ENCODE measurements at regions not wholly inside any gene's neighbourhood (a gene's known extent, or its start where the extent isn't known, plus 50 kb on each side); places are given as distances from the start of the nearest gene placed in this dataset.

GRCh38 chr12:22893878-22894277, 268.9 kb downstream of the ETNK1 start:
- intact Hi-C loops (cut with DNase I): no loop called here
- DNase-seq: no peak

GRCh38 chr12:22899184-22899583, 274.2 kb downstream of the ETNK1 start:
- intact Hi-C loops (cut with DNase I): no loop called here
- DNase-seq: no peak

- no peak for DNase-seq
- intact Hi-C loops (cut with DNase I): no loop called here
Observed at GRCh38 chr12:22900401-22900800, 275.4 kb downstream of the ETNK1 start.

- intact Hi-C loops (cut with DNase I): no loop called here
- no peak for DNase-seq
Observed at GRCh38 chr12:22904485-22904884, 279.5 kb downstream of the ETNK1 start.

- no peak for DNase-seq
- intact Hi-C loops (cut with DNase I): no loop called here
Observed at GRCh38 chr12:22916241-22916640, 291.3 kb downstream of the ETNK1 start.

- no peak for DNase-seq
- intact Hi-C loops (cut with DNase I): no loop called here
Observed at GRCh38 chr12:22916815-22917214, 291.8 kb downstream of the ETNK1 start.

GRCh38 chr12:22919883-22920282, 294.9 kb downstream of the ETNK1 start:
- intact Hi-C loops (cut with DNase I): no loop called here
- DNase-seq: no peak

- intact Hi-C loops (cut with DNase I): no loop called here
- DNase-seq: no peak
Observed at GRCh38 chr12:22923768-22924167, 298.8 kb downstream of the ETNK1 start.

GRCh38 chr12:22924391-22924790, 299.4 kb downstream of the ETNK1 start:
- no peak for DNase-seq
- intact Hi-C loops (cut with DNase I): no loop called here

GRCh38 chr12:22925623-22926022, 300.7 kb downstream of the ETNK1 start:
- intact Hi-C loops (cut with DNase I): no loop called here

GRCh38 chr12:22932431-22932830, 307.5 kb downstream of the ETNK1 start:
- DNase-seq: no peak

More at GRCh38 chr12:22925623-22926022, 300.7 kb downstream of the ETNK1 start:
- DNase-seq: no peak

GRCh38 chr12:22935090-22935489, 310.1 kb downstream of the ETNK1 start:
- intact Hi-C loops (cut with DNase I): no loop called here
- peak in 1 of 10 donors; percentile 55 for DNase-seq

More at GRCh38 chr12:22932431-22932830, 307.5 kb downstream of the ETNK1 start:
- intact Hi-C loops (cut with DNase I): no loop called here

GRCh38 chr12:22935501-22935900, 310.5 kb downstream of the ETNK1 start:
- DNase-seq: no peak
- intact Hi-C loops (cut with DNase I): no loop called here

GRCh38 chr12:22938323-22938722, 313.4 kb downstream of the ETNK1 start:
- intact Hi-C loops (cut with DNase I): no loop called here
- DNase-seq: peak in 1 of 10 donors; percentile 31

GRCh38 chr12:22951206-22951605, 326.2 kb downstream of the ETNK1 start:
- intact Hi-C loops (cut with DNase I): no loop called here

GRCh38 chr12:22956690-22957089, 331.7 kb downstream of the ETNK1 start:
- no peak for DNase-seq
- intact Hi-C loops (cut with DNase I): no loop called here

More at GRCh38 chr12:22951206-22951605, 326.2 kb downstream of the ETNK1 start:
- no peak for DNase-seq

- intact Hi-C loops (cut with DNase I): no loop called here
- no peak for DNase-seq
Observed at GRCh38 chr12:22967171-22967570, 342.2 kb downstream of the ETNK1 start.

GRCh38 chr12:22969521-22969920, 344.6 kb downstream of the ETNK1 start:
- intact Hi-C loops (cut with DNase I): no loop called here
- DNase-seq: no peak

- intact Hi-C loops (cut with DNase I): no loop called here
- peak in 6 of 10 donors; percentile 16 to 88 (median 36) for DNase-seq
Observed at GRCh38 chr12:22971247-22971646, 346.3 kb downstream of the ETNK1 start.

- intact Hi-C loops (cut with DNase I): no loop called here
- DNase-seq: no peak
Observed at GRCh38 chr12:22971701-22972191, 346.8 kb downstream of the ETNK1 start.

- no peak for DNase-seq
- intact Hi-C loops (cut with DNase I): no loop called here
Observed at GRCh38 chr12:22974865-22975264, 349.9 kb downstream of the ETNK1 start.

GRCh38 chr12:22978962-22979361, 354.0 kb downstream of the ETNK1 start:
- no peak for DNase-seq
- intact Hi-C loops (cut with DNase I): no loop called here

- intact Hi-C loops (cut with DNase I): no loop called here
Observed at GRCh38 chr12:22979854-22980469, 355.0 kb downstream of the ETNK1 start.

More at GRCh38 chr12:22979854-22980469, 355.0 kb downstream of the ETNK1 start:
- DNase-seq: no peak
